ENCODE measurements at regions not wholly inside any gene's neighbourhood (a gene's known extent, or its start where the extent isn't known, plus 50 kb on each side); places are given as distances from the start of the nearest gene placed in this dataset.

DNA sequence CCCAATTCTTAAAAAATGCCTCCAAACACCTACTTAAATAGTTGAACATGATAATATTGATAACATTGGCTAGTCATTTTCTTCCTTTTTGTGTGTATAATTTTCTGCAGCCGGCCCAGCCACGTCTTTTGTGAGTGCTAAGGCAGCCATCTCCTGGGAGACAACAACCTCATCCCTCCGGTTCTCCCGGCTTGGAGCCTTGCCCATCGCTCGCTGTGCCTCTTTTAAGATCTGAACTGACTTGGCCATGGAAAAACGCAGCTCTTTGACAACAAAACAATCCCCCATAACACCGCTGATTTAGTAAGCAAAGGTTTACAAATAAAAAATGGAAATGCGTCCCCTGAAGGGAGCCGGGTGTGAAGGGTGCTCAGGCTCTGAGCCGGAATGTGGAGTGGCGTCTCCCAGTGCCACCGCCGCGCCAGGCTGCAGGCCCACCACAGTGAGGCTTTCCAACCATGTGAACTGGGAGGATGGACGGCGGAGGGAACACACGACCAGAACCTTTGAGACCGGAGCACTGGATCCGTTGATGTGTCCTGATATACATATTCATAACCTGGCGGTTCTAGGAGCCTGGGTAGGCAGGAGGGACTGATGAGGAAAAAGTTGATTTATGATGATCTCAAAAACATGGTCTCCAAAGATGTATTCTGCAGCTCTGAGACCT lies 87.4 kb downstream of the SMIM21 start:
- peaks cover 2% of the 10 kb centered on the region for H3K9me3 Mint-ChIP-seq
- TF ChIP-seq, protein P1, sequence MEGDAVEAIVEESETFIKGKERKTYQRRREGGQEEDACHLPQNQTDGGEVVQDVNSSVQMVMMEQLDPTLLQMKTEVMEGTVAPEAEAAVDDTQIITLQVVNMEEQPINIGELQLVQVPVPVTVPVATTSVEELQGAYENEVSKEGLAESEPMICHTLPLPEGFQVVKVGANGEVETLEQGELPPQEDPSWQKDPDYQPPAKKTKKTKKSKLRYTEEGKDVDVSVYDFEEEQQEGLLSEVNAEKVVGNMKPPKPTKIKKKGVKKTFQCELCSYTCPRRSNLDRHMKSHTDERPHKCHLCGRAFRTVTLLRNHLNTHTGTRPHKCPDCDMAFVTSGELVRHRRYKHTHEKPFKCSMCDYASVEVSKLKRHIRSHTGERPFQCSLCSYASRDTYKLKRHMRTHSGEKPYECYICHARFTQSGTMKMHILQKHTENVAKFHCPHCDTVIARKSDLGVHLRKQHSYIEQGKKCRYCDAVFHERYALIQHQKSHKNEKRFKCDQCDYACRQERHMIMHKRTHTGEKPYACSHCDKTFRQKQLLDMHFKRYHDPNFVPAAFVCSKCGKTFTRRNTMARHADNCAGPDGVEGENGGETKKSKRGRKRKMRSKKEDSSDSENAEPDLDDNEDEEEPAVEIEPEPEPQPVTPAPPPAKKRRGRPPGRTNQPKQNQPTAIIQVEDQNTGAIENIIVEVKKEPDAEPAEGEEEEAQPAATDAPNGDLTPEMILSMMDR (IDR thresholded peaks at IDR 0.05; ENCODE audit: unreplicated experiment in 3 of 3) = no peak
- H3K36me3 Mint-ChIP-seq (ENCODE audit: low read depth) = no peaks in the 10 kb centered on the region
- H3K27ac Mint-ChIP-seq = no peak overlapping the region
- peaks cover 9% of the 10 kb centered on the region for H3K27me3 Mint-ChIP-seq (ENCODE audit: low read depth)
- no peak overlapping the region for H3K4me3 Mint-ChIP-seq
- peaks cover 14% of the 10 kb centered on the region for H3K4me1 Mint-ChIP-seq

All from nephron (organoid).